HL-60 (cell line): ENCODE measurements at regions not wholly inside any gene's neighbourhood (a gene's known extent, or its start where the extent isn't known, plus 50 kb on each side); places are given as distances from the start of the nearest gene placed in this dataset.

Source experiments
- CTCF ChIP-seq: IDR thresholded peaks from one replicate; pipeline ENCODE4 v1.5.1; 2011; ENCODE audit warnings: low read length, control low read depth, inconsistent platforms; ENCODE audit not compliant: insufficient read depth
- GABPA ChIP-seq: IDR thresholded peaks from 2 replicates; pipeline ENCODE4 v1.6.1; 2012; ENCODE audit warnings: low read depth
- POLR2AphosphoS5 ChIP-seq: IDR thresholded peaks from 2 replicates; pipeline ENCODE4 v1.6.1; 2012; ENCODE audit warnings: low read depth
- SPI1 ChIP-seq: IDR thresholded peaks from 2 replicates; pipeline ENCODE4 v1.6.1; 2012; ENCODE audit warnings: low read depth, mild to moderate bottlenecking, borderline replicate concordance

DNA sequence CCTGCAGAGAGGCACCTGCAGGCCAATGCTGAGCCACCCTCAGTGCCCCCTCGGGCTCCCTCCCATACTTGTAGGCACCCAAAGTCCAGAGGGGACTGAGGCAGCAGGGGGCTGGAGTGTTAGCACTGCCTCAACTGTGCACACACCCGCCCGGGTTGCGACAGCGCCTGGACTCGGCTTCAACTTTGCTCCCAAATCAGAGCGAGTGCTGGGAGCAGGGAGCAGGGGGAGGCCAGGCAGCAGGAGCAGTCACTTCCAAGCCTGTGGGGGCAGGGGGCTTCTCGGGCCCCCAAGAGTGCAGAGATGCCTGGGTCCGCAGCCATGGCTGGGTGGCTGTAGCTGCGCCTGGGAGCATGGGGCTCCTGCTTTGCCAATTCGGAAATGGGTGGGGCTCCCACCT, 79.5 kb downstream of the DISP1 start:
- TF ChIP-seq CTCF (no peak), POLR2AphosphoS5 (no peak), GABPA (no peak), SPI1 (no peak)
